ENCODE measurements at regions not wholly inside any gene's neighbourhood (a gene's known extent, or its start where the extent isn't known, plus 50 kb on each side); places are given as distances from the start of the nearest gene placed in this dataset.
A peak's percentile ranks its signal among the peaks of the same experiment; 100 is the strongest.

DNA sequence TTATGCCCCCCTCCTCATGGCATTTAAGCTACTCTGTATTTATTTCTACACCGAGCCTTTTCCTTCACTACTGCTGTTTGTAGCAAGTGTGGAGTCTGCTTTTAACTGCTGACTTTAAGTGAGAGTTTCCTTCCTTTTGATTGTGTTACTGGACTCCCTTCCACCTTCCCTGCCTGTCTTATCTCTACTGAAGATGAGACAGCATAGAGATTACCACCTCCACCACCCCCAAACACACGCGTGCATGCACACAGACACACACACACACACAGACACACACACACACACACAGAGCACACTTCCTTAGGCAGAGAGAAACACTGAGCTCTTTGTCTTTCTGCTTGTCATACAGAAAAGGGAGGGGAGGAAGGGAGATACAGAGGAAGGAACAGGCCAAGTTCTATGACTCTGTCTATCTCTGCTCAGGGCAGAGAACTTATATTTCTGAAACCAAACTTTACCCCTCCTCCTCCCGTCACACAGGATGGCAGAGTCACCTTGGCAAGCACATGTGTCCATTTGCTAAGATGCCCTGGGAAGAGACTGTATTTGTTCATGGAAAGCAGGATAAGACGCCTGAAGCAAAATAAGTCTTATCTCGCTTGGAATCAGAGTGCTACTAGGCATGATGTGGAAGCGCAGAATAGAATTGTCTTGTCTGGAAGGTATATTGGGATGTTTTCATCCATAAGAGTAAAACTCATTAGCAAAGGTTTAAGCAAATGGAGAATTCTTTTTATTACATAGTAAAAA, 81.8 kb upstream of the CAV2 start (continued):
- TF ChIP-seq RUNX1 (IDR thresholded peaks at IDR 0.05; ENCODE audit: low read depth) (0 out of 2 replicates have a peak, but pooled peaks have one; percentile 20), NFATC3 (IDR thresholded peaks at IDR 0.05) (peak; percentile 74), RBM14 (IDR thresholded peaks at IDR 0.05; ENCODE audit: borderline replicate concordance, insufficient read depth, low read depth, low read length) (no peak), GABPB1 (CRISPR knock-in tag; IDR thresholded peaks at IDR 0.05) (no peak), OTX1 (CRISPR knock-in tag; IDR thresholded peaks at IDR 0.05) (peak; percentile 98), POLR2AphosphoS5 (IDR thresholded peaks at IDR 0.05; ENCODE audit: control insufficient read depth, insufficient read depth, low read depth, low read length) (no peak), ZNF316 (IDR thresholded peaks at IDR 0.05) (peak; percentile 72), PTBP1 (IDR thresholded peaks at IDR 0.05; ENCODE audit: low read depth, low read length) (no peak), CBFA2T3 (IDR thresholded peaks at IDR 0.05) (peak; percentile 75), ADNP (tag; IDR thresholded peaks at IDR 0.05) (peak; percentile 80; the same call in 1 of the 2 replicates), ZC3H8 (IDR thresholded peaks at IDR 0.05) (0 out of 2 replicates have a peak, but pooled peaks have one; percentile 48)
- TF ChIP-seq, protein P1, sequence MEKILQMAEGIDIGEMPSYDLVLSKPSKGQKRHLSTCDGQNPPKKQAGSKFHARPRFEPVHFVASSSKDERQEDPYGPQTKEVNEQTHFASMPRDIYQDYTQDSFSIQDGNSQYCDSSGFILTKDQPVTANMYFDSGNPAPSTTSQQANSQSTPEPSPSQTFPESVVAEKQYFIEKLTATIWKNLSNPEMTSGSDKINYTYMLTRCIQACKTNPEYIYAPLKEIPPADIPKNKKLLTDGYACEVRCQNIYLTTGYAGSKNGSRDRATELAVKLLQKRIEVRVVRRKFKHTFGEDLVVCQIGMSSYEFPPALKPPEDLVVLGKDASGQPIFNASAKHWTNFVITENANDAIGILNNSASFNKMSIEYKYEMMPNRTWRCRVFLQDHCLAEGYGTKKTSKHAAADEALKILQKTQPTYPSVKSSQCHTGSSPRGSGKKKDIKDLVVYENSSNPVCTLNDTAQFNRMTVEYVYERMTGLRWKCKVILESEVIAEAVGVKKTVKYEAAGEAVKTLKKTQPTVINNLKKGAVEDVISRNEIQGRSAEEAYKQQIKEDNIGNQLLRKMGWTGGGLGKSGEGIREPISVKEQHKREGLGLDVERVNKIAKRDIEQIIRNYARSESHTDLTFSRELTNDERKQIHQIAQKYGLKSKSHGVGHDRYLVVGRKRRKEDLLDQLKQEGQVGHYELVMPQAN (IDR thresholded peaks at IDR 0.05; ENCODE audit: borderline replicate concordance), result peak; percentile 62; the same call in 1 of the 2 replicates
- TF ChIP-seq, protein P2, sequence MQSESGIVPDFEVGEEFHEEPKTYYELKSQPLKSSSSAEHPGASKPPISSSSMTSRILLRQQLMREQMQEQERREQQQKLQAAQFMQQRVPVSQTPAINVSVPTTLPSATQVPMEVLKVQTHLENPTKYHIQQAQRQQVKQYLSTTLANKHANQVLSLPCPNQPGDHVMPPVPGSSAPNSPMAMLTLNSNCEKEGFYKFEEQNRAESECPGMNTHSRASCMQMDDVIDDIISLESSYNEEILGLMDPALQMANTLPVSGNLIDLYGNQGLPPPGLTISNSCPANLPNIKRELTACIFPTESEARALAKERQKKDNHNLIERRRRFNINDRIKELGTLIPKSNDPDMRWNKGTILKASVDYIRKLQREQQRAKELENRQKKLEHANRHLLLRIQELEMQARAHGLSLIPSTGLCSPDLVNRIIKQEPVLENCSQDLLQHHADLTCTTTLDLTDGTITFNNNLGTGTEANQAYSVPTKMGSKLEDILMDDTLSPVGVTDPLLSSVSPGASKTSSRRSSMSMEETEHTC (IDR thresholded peaks at IDR 0.05), result no peak
- TF ChIP-seq, protein P3, sequence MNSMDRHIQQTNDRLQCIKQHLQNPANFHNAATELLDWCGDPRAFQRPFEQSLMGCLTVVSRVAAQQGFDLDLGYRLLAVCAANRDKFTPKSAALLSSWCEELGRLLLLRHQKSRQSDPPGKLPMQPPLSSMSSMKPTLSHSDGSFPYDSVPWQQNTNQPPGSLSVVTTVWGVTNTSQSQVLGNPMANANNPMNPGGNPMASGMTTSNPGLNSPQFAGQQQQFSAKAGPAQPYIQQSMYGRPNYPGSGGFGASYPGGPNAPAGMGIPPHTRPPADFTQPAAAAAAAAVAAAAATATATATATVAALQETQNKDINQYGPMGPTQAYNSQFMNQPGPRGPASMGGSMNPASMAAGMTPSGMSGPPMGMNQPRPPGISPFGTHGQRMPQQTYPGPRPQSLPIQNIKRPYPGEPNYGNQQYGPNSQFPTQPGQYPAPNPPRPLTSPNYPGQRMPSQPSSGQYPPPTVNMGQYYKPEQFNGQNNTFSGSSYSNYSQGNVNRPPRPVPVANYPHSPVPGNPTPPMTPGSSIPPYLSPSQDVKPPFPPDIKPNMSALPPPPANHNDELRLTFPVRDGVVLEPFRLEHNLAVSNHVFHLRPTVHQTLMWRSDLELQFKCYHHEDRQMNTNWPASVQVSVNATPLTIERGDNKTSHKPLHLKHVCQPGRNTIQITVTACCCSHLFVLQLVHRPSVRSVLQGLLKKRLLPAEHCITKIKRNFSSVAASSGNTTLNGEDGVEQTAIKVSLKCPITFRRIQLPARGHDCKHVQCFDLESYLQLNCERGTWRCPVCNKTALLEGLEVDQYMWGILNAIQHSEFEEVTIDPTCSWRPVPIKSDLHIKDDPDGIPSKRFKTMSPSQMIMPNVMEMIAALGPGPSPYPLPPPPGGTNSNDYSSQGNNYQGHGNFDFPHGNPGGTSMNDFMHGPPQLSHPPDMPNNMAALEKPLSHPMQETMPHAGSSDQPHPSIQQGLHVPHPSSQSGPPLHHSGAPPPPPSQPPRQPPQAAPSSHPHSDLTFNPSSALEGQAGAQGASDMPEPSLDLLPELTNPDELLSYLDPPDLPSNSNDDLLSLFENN (IDR thresholded peaks at IDR 0.05; ENCODE audit: low read depth in 2 of 2, low read length in 2 of 2), result no peak

All from K562 (cell line).